ENCODE measurements at regions not wholly inside any gene's neighbourhood (a gene's known extent, or its start where the extent isn't known, plus 50 kb on each side); places are given as distances from the start of the nearest gene placed in this dataset.
"Not testable (repeated sequence)": the region's sequence is repeated elsewhere in the genome, so short reads cannot be mapped to it uniquely, and the experiment has no call there.

GRCh38 chrX:85529141-85529540 is 149.7 kb upstream of the POF1B start:
- not testable (repeated sequence) for DNase-seq

- no peak for DNase-seq
These were observed 138.7 kb upstream of the POF1B start for GRCh38 chrX:85517994-85518718.

- DNase-seq, result no peak
These were observed 136.7 kb upstream of the POF1B start for GRCh38 chrX:85516131-85516530.

- no peak for DNase-seq
These were observed 127.4 kb upstream of the POF1B start for GRCh38 chrX:85506871-85507270.

GRCh38 chrX:85505801-85506200 is 126.3 kb upstream of the POF1B start:
- DNase-seq, result no peak

GRCh38 chrX:85504381-85504780 is 124.9 kb upstream of the POF1B start:
- no peak for DNase-seq

GRCh38 chrX:85503258-85504158 is 124.0 kb upstream of the POF1B start:
- no peak for DNase-seq

GRCh38 chrX:85501349-85501748 is 121.9 kb upstream of the POF1B start:
- DNase-seq, result no peak

GRCh38 chrX:85499400-85499799 is 119.9 kb upstream of the POF1B start:
- no peak for DNase-seq

- no peak for DNase-seq
These were observed 114.4 kb upstream of the POF1B start for GRCh38 chrX:85493821-85494220.

GRCh38 chrX:85454295-85454694 is 74.8 kb upstream of the POF1B start:
- DNase-seq, result no peak

GRCh38 chrX:85444613-85445012 is 65.1 kb upstream of the POF1B start:
- no peak for DNase-seq
